Peyer's patch (tissue), 4 donors: ENCODE measurements at regions not wholly inside any gene's neighbourhood (a gene's known extent, or its start where the extent isn't known, plus 50 kb on each side); places are given as distances from the start of the nearest gene placed in this dataset.

Experiments used
- DNase-seq, 3 donors: peaks; one replicate each; pipeline ENCODE4 v3.0.0-alpha.2; 2017 to 2019
- H3K27ac ChIP-seq, 4 donors: fragments of 200-600 bp; sonication (generic); one replicate each; pipeline ENCODE4 v1.5.1; 2016 to 2019
- H3K27me3 ChIP-seq, 2 donors: fragments of 200-600 bp; sonication (generic); one replicate each; pipeline ENCODE4 v1.5.1; 2019
- H3K36me3 ChIP-seq, 3 donors: fragments of 200-600 bp; sonication (generic); one replicate each; pipeline ENCODE4 v1.5.1; 2016 to 2019
- H3K4me1 ChIP-seq, 4 donors: fragments of 200-600 bp; sonication (generic); one replicate each; pipeline ENCODE4 v1.5.1; 2016 to 2019
- H3K4me3 ChIP-seq, 4 donors: fragments of 200-600 bp; sonication (generic); 1 replicate in 3 of 4; 2 replicates in 1 of 4; pipeline ENCODE4 v1.5.1; 2016 to 2019; ENCODE audit warnings: mild to moderate bottlenecking in 1 of 4
- H3K9me3 ChIP-seq, 4 donors: fragments of 200-600 bp; sonication (generic); one replicate each; pipeline ENCODE4 v1.5.1; 2016 to 2019; ENCODE audit warnings: mild to moderate bottlenecking in 1 of 4
- POLR2A ChIP-seq, 2 donors: fragments of 450-650 bp; IDR thresholded peaks; one replicate each; pipeline ENCODE4 v1.5.1; 2017; ENCODE audit warnings: antibody characterized with exemption in 2 of 2, mild to moderate bottlenecking in 2 of 2, moderate library complexity in 2 of 2
- TF ChIP-seq, protein P1 (sequence below), 6 experiments: fragments of 450-650 bp in 4 of 6; fragments of 200-600 bp in 2 of 6; sonication (generic) in 1 of 6; IDR thresholded peaks; one replicate each; pipeline ENCODE4 v1.5.1; 2017 to 2019; ENCODE audit warnings: antibody characterized with exemption in 6 of 6, mild to moderate bottlenecking in 3 of 6, moderate library complexity in 1 of 6

DNA sequence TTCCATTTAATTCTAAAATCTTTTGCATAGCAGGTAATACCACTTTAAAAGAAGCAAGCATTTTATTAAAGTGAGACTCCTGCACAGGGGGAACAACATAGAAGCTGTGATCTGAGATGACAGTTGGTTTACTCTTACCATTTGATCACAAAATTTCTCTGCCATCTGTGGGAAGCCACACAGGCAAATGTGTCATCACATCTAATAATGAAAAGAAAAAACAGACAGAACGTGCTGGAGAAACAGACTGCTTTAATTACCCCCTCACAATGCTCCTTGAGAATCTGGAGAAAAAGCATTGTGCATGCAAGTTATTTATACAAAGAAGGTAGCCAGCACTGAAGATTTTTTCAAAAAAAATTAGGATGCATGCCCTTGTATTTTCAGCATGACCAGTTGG, 165.2 kb upstream of the PTER start:
- Histone ChIP-seq H3K27me3 (no peaks in the 10 kb centered on the region), H3K27ac (no peak overlapping the region), H3K36me3 (no peaks in the 10 kb centered on the region), H3K4me1 (no peaks in the 10 kb centered on the region), H3K9me3 (no peaks in the 10 kb centered on the region), H3K4me3 (no peak overlapping the region)
- TF ChIP-seq, protein P1, sequence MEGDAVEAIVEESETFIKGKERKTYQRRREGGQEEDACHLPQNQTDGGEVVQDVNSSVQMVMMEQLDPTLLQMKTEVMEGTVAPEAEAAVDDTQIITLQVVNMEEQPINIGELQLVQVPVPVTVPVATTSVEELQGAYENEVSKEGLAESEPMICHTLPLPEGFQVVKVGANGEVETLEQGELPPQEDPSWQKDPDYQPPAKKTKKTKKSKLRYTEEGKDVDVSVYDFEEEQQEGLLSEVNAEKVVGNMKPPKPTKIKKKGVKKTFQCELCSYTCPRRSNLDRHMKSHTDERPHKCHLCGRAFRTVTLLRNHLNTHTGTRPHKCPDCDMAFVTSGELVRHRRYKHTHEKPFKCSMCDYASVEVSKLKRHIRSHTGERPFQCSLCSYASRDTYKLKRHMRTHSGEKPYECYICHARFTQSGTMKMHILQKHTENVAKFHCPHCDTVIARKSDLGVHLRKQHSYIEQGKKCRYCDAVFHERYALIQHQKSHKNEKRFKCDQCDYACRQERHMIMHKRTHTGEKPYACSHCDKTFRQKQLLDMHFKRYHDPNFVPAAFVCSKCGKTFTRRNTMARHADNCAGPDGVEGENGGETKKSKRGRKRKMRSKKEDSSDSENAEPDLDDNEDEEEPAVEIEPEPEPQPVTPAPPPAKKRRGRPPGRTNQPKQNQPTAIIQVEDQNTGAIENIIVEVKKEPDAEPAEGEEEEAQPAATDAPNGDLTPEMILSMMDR (IDR thresholded peaks at IDR 0.05) = no peak
- TF ChIP-seq POLR2A (IDR thresholded peaks at IDR 0.05) = no peak
- no peak for DNase-seq

DNA sequence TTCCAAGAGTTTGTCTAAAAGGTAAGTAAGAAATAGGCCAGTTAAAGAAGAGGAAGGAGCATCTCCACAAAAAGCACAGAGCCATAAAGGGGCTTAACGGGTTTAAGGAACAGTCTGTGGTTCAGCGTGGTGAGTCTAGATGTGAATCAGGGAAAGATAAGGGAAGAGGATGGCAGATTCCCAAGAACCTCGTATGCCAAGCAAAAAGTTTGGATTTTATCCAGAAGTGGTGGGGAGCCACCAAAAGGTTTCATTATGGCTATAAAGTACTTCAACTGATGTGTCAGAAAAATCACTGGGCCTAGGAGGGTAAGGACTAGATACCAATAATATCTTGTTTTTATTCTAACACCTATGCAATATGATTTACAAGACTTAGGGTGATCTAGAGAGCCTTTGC, 161.9 kb upstream of the PTER start:
- H3K4me1 ChIP-seq = no peaks in the 10 kb centered on the region
- TF ChIP-seq POLR2A (IDR thresholded peaks at IDR 0.05) = no peak
- TF ChIP-seq, protein P1 (IDR thresholded peaks at IDR 0.05) = no peak
- no peaks in the 10 kb centered on the region for H3K9me3 ChIP-seq
- H3K27ac ChIP-seq = no peak overlapping the region
- no peaks in the 10 kb centered on the region for H3K36me3 ChIP-seq
- DNase-seq = no peak
- no peak overlapping the region for H3K4me3 ChIP-seq
- H3K27me3 ChIP-seq = no peaks in the 10 kb centered on the region

DNA sequence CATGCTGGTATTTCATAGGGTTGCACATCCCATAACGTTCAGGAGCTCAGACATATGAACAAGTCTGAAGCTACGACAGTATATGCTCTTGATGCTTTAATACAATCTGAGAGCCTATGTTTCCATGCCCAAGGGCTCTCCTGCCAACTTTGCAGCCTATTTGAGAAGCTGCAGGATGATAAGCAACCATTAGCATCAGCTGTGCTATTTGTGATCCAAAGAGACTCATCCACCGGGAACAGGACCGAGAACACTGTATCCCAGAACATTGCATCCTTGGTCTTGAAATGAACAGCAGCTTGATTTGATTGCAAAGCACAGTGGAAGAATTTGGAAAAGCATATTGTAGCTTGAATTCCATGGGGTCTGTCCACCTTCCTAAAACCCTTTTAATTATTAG, 156.2 kb upstream of the PTER start:
- Histone ChIP-seq H3K9me3 (no peaks in the 10 kb centered on the region), H3K27me3 (no peaks in the 10 kb centered on the region)

DNA sequence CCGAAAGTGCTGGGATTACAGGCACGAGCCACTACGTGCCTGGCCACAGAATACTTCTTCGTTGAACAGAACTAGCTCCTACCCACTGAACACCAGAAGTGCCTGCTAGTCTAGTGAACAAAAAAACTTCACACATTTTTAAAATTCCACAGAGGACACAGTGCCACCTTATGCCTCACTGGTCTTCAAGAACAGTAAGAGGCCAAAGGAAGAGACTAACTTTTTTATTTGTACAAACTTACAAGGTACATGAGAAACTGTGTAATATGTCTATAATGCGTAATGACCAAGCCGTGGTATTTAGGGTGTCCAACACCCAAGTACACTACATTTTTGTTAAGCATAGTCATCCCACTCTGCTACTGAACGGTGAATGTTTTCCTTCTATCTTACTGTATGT, 144.4 kb upstream of the PTER start:
- Histone ChIP-seq H3K36me3 (no peaks in the 10 kb centered on the region), H3K9me3 (no peaks in the 10 kb centered on the region), H3K27ac (no peak overlapping the region), H3K4me1 (no peaks in the 10 kb centered on the region), H3K4me3 (no peak overlapping the region), H3K27me3 (no peaks in the 10 kb centered on the region)
- TF ChIP-seq POLR2A (IDR thresholded peaks at IDR 0.05) = no peak
- no peak for DNase-seq

More for the DNA sequence above, 156.2 kb upstream of the PTER start:
- Histone ChIP-seq H3K4me3 (no peak overlapping the region), H3K4me1 (no peaks in the 10 kb centered on the region), H3K27ac (no peak overlapping the region), H3K36me3 (no peaks in the 10 kb centered on the region)
- no peak for DNase-seq
- TF ChIP-seq, protein P1 (IDR thresholded peaks at IDR 0.05) = no peak
- no peak for TF ChIP-seq POLR2A (IDR thresholded peaks at IDR 0.05)

DNA sequence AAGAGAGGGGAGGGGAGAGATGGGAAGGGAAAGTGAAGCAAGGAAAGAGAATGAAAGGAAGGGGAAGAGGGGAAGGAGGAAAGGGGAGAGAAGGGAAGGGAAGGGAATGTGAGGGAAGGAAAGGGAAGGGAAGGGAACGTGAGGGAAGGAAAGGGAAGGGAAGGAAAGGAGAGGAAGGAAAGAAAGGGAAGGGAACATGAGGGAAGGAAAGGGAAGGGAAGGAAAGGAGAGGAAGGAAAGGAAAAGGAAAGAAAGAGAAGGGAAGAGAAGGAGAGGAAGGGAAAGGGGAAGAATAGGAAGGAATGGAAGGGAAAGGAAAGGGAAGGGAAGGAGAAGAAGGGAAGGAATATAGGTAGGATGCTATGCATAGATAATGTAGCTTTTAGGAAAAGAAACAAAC, 139.7 kb upstream of the PTER start:
- no peak overlapping the region for H3K4me3 ChIP-seq
- H3K36me3 ChIP-seq = no peaks in the 10 kb centered on the region
- no peaks in the 10 kb centered on the region for H3K9me3 ChIP-seq
- H3K27ac ChIP-seq = no peak overlapping the region
- no peak for DNase-seq
- no peaks in the 10 kb centered on the region for H3K27me3 ChIP-seq
- no peak for TF ChIP-seq POLR2A (IDR thresholded peaks at IDR 0.05)
- TF ChIP-seq, protein P1 (IDR thresholded peaks at IDR 0.05) = no peak
- H3K4me1 ChIP-seq = no peaks in the 10 kb centered on the region

DNA sequence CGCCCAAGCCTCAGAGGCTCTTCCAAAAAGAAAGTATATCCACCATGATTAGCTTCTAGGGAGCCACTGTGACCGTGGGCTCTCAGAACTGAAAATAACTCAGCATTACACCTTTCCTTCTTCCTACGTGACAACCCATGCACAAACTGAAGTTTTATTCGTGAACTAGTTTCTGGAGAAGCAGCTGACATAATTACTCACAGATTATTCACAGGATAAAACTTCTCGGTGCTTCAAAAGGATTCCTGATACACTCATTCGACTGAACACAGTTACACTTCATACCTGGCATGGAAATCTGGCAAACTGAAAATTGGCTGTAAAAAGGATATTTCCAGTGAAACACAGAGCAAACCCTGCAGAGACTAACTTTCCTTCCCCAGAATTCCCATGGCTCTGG, 139.2 kb upstream of the PTER start:
- no peak overlapping the region for H3K27ac ChIP-seq
- no peak for TF ChIP-seq POLR2A (IDR thresholded peaks at IDR 0.05)
- TF ChIP-seq, protein P1 (IDR thresholded peaks at IDR 0.05) = no peak

More for the DNA sequence above, 139.2 kb upstream of the PTER start:
- H3K4me1 ChIP-seq = no peaks in the 10 kb centered on the region
- no peak for DNase-seq
- no peaks in the 10 kb centered on the region for H3K36me3 ChIP-seq
- H3K4me3 ChIP-seq = no peak overlapping the region
- H3K27me3 ChIP-seq = no peaks in the 10 kb centered on the region
- no peaks in the 10 kb centered on the region for H3K9me3 ChIP-seq
